GM19455 (cell line): ENCODE measurements at regions not wholly inside any gene's neighbourhood (a gene's known extent, or its start where the extent isn't known, plus 50 kb on each side); places are given as distances from the start of the nearest gene placed in this dataset.

Source experiments
- ATAC-seq: cut with Tn5 transposase; IDR thresholded peaks from one replicate; pipeline ENCODE4 v1.9.1; 2021; ENCODE audit not compliant: unreplicated experiment

- ATAC-seq, result no peak
These were observed 1312.7 kb upstream of the ACO1 start for GRCh38 chr9:31071606-31072286.

- ATAC-seq, result no peak
These were observed 1306.3 kb upstream of the ACO1 start for GRCh38 chr9:31078175-31078574.

- ATAC-seq, result no peak
These were observed 1300.1 kb upstream of the ACO1 start for GRCh38 chr9:31084350-31084749.

- ATAC-seq, result no peak
These were observed 1294.8 kb upstream of the ACO1 start for GRCh38 chr9:31089549-31090221.

- no peak for ATAC-seq
These were observed 1284.1 kb upstream of the ACO1 start for GRCh38 chr9:31100311-31100710.

GRCh38 chr9:31103836-31104235 lies 1280.6 kb upstream of the ACO1 start:
- ATAC-seq, result no peak

- ATAC-seq, result no peak
These were observed 1280.2 kb upstream of the ACO1 start for GRCh38 chr9:31104249-31104648.

- no peak for ATAC-seq
These were observed 1272.0 kb upstream of the ACO1 start for GRCh38 chr9:31112491-31112890.

- ATAC-seq, result no peak
These were observed 1270.1 kb upstream of the ACO1 start for GRCh38 chr9:31114346-31114745.

- peak; percentile 80 for ATAC-seq
These were observed 1264.5 kb upstream of the ACO1 start for GRCh38 chr9:31119890-31120454.

- no peak for ATAC-seq
These were observed 1260.1 kb upstream of the ACO1 start for GRCh38 chr9:31124389-31124788.

GRCh38 chr9:31135567-31135966 lies 1248.9 kb upstream of the ACO1 start:
- no peak for ATAC-seq

- no peak for ATAC-seq
These were observed 1247.9 kb upstream of the ACO1 start for GRCh38 chr9:31136524-31136923.

GRCh38 chr9:31137176-31138160 lies 1247.0 kb upstream of the ACO1 start:
- no peak for ATAC-seq

GRCh38 chr9:31140316-31140715 lies 1244.1 kb upstream of the ACO1 start:
- no peak for ATAC-seq

- ATAC-seq, result no peak
These were observed 1242.0 kb upstream of the ACO1 start for GRCh38 chr9:31142456-31142855.

- ATAC-seq, result no peak
These were observed 1239.8 kb upstream of the ACO1 start for GRCh38 chr9:31144614-31145013.

- ATAC-seq, result peak; percentile 92
These were observed 1237.8 kb upstream of the ACO1 start for GRCh38 chr9:31146485-31147166.

- peak; percentile 88 for ATAC-seq
These were observed 1231.1 kb upstream of the ACO1 start for GRCh38 chr9:31153250-31153840.

GRCh38 chr9:31166516-31166915 lies 1217.9 kb upstream of the ACO1 start:
- no peak for ATAC-seq
